Left renal cortex interstitium (tissue), 4 donors: ENCODE measurements at regions not wholly inside any gene's neighbourhood (a gene's known extent, or its start where the extent isn't known, plus 50 kb on each side); places are given as distances from the start of the nearest gene placed in this dataset.
A peak's percentile ranks its signal among the peaks of the same experiment; 100 is the strongest.
"Not testable (repeated sequence)": the region's sequence is repeated elsewhere in the genome, so short reads cannot be mapped to it uniquely, and the experiment has no call there.

Source experiments
- DNase-seq, 4 donors: peaks; one replicate each; pipeline ENCODE4 v3.0.0-alpha.2; 2013; ENCODE audit warnings: low read depth in 4 of 4, low spot score in 2 of 4, missing footprints in 1 of 4

- not testable (repeated sequence) for DNase-seq
These were observed 280.3 kb upstream of the SGCG start for GRCh38 chr13:22900416-22900951.

GRCh38 chr13:22903301-22903700 is 277.5 kb upstream of the SGCG start:
- no peak for DNase-seq

- no peak for DNase-seq
These were observed 276.9 kb upstream of the SGCG start for GRCh38 chr13:22903925-22904324.

- peak in 2 of 4 donors; percentile 49 for DNase-seq
These were observed 265.2 kb upstream of the SGCG start for GRCh38 chr13:22915442-22916082.

- not testable (repeated sequence) for DNase-seq
These were observed 264.5 kb upstream of the SGCG start for GRCh38 chr13:22916276-22916675.

GRCh38 chr13:22925881-22926747 is 254.7 kb upstream of the SGCG start:
- DNase-seq = peak in 2 of 4 donors; percentile 50 to 71

- peak in 1 of 4 donors; percentile 8 for DNase-seq
These were observed 253.9 kb upstream of the SGCG start for GRCh38 chr13:22926748-22927400.

GRCh38 chr13:22927845-22928244 is 252.9 kb upstream of the SGCG start:
- not testable (repeated sequence) for DNase-seq

- no peak for DNase-seq
These were observed 251.2 kb upstream of the SGCG start for GRCh38 chr13:22929381-22930126.

- no peak for DNase-seq
These were observed 249.2 kb upstream of the SGCG start for GRCh38 chr13:22931576-22931975.

GRCh38 chr13:22932632-22933412 is 248.0 kb upstream of the SGCG start:
- DNase-seq = not testable (repeated sequence)

GRCh38 chr13:22933571-22934181 is 247.1 kb upstream of the SGCG start:
- no peak for DNase-seq

- no peak for DNase-seq
These were observed 245.8 kb upstream of the SGCG start for GRCh38 chr13:22934744-22935523.

GRCh38 chr13:22936228-22936627 is 244.6 kb upstream of the SGCG start:
- DNase-seq = no peak

GRCh38 chr13:22937241-22937640 is 243.5 kb upstream of the SGCG start:
- DNase-seq = no peak

- no peak for DNase-seq
These were observed 242.8 kb upstream of the SGCG start for GRCh38 chr13:22937953-22938352.

- no peak for DNase-seq
These were observed 242.2 kb upstream of the SGCG start for GRCh38 chr13:22938576-22938975.

GRCh38 chr13:22939157-22939556 is 241.6 kb upstream of the SGCG start:
- DNase-seq = no peak
